Activated CD8-positive, alpha-beta T cell treated with anti-CD3 and anti-CD28 coated beads for 36 hours (primary cell): ENCODE measurements at regions not wholly inside any gene's neighbourhood (a gene's known extent, or its start where the extent isn't known, plus 50 kb on each side); places are given as distances from the start of the nearest gene placed in this dataset.
A peak's percentile ranks its signal among the peaks of the same experiment; 100 is the strongest.
"Not testable (repeated sequence)": the region's sequence is repeated elsewhere in the genome, so short reads cannot be mapped to it uniquely, and the experiment has no call there.

Experiments used
- ATAC-seq: fragments of 200-7000 bp; cut with Tn5 transposase; one replicate; pipeline ENCODE4 v1.10.0; 2021; ENCODE audit warnings: mild to moderate bottlenecking, moderate library complexity
- CTCF ChIA-PET: fragments of 350-600 bp; sonication (Branson Sonifier 250); formaldehyde crosslinking; loops from one replicate; lab custom pipeline; 2021; ENCODE audit warnings: antibody characterized with exemption; lab: Charles Lee
- POLR2A ChIA-PET: fragments of 350-600 bp; sonication (Branson Sonifier 250); formaldehyde crosslinking; loops from one replicate; lab custom pipeline; 2021; ENCODE audit warnings: antibody characterized with exemption; lab: Charles Lee
- DNase-seq: peaks from one replicate; pipeline ENCODE4 v3.0.0-alpha.2; 2020
- H3K27ac Mint-ChIP-seq: one replicate; pipeline ENCODE4 v1.8.0; 2021; ENCODE audit warnings: mild to moderate bottlenecking, mixed read lengths
- H3K27me3 Mint-ChIP-seq: one replicate; pipeline ENCODE4 v1.8.0; 2021; ENCODE audit warnings: mixed read lengths
- H3K36me3 Mint-ChIP-seq: one replicate; pipeline ENCODE4 v1.8.0; 2021; ENCODE audit warnings: low read depth, mixed read lengths
- H3K4me1 Mint-ChIP-seq: one replicate; pipeline ENCODE4 v1.8.0; 2021; ENCODE audit warnings: low read depth, mixed read lengths
- H3K4me3 Mint-ChIP-seq: one replicate; pipeline ENCODE4 v1.8.0; 2021; ENCODE audit warnings: mild to moderate bottlenecking, moderate library complexity, mixed read lengths
- H3K9me3 Mint-ChIP-seq: one replicate; pipeline ENCODE4 v1.8.0; 2021; ENCODE audit warnings: mixed read lengths
- intact Hi-C: fragments of 100-400 bp; cut with micrococcal nuclease; formaldehyde crosslinking; loops from one replicate; pipeline ENCODE4 v1.10.0; 2022
- TF ChIP-seq, protein P1 (sequence below): fragments of 200-600 bp; IDR thresholded peaks from one replicate; pipeline ENCODE4 v1.8.0; 2022; ENCODE audit warnings: antibody characterized with exemption, mild to moderate bottlenecking

DNA sequence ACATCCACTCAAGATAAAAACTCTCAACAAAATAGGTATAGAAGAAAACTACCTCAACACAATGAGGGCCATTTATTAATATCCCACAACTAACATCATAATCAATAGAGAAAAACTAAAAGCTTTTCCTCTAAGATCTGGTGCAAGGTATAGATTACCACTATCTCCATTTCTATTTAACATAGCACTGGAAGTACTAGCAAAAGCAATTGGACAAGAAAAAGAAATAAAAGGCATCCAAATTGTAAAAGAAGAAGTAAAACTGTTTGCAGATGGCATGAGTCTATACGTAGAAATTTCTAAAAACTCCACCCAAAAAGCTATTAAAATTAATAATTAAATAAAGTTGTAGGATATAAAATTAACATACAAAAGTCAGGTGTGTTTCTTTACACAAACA lies 230.8 kb upstream of the PRSS16 start:
- intact Hi-C loops: no loop called here
- CTCF ChIA-PET: no interaction called here
- H3K4me1 Mint-ChIP-seq: peaks cover 7% of the 10 kb centered on the region
- H3K36me3 Mint-ChIP-seq: peaks cover 2% of the 10 kb centered on the region
- H3K9me3 Mint-ChIP-seq: peaks cover 19% of the 10 kb centered on the region
- no peak overlapping the region for H3K27ac Mint-ChIP-seq
- no peak for ATAC-seq
- POLR2A ChIA-PET: no interaction called here
- no peak for DNase-seq
- no peak overlapping the region for H3K4me3 Mint-ChIP-seq
- H3K27me3 Mint-ChIP-seq: peaks cover 15% of the 10 kb centered on the region
- TF ChIP-seq, protein P1, sequence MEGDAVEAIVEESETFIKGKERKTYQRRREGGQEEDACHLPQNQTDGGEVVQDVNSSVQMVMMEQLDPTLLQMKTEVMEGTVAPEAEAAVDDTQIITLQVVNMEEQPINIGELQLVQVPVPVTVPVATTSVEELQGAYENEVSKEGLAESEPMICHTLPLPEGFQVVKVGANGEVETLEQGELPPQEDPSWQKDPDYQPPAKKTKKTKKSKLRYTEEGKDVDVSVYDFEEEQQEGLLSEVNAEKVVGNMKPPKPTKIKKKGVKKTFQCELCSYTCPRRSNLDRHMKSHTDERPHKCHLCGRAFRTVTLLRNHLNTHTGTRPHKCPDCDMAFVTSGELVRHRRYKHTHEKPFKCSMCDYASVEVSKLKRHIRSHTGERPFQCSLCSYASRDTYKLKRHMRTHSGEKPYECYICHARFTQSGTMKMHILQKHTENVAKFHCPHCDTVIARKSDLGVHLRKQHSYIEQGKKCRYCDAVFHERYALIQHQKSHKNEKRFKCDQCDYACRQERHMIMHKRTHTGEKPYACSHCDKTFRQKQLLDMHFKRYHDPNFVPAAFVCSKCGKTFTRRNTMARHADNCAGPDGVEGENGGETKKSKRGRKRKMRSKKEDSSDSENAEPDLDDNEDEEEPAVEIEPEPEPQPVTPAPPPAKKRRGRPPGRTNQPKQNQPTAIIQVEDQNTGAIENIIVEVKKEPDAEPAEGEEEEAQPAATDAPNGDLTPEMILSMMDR: no peak

DNA sequence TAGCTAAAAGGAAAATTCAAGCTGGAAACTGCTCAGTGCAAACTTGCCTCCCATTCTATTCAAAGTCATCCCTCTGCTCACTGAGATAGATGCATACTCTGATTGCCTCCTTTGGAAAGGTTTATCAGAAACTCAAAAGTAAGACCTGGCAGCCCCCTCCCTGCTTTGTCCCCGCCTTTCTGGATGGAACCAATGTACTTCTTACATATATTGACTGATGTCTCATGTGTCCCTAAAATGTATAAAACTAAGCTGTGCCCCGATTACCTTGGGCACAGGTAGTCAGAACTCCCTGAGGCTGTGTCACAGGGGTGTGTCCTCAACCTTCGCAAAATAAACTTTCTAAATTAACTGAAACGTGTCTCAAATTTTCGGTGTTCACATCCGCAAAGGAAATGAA lies 229.1 kb upstream of the PRSS16 start:
- H3K27ac Mint-ChIP-seq, CTCF ChIA-PET, H3K36me3 Mint-ChIP-seq, ATAC-seq, DNase-seq, POLR2A ChIA-PET, H3K4me3 Mint-ChIP-seq, H3K27me3 Mint-ChIP-seq, intact Hi-C loops, H3K4me1 Mint-ChIP-seq: not testable (repeated sequence)
- peaks cover 19% of the 10 kb centered on the region for H3K9me3 Mint-ChIP-seq

DNA sequence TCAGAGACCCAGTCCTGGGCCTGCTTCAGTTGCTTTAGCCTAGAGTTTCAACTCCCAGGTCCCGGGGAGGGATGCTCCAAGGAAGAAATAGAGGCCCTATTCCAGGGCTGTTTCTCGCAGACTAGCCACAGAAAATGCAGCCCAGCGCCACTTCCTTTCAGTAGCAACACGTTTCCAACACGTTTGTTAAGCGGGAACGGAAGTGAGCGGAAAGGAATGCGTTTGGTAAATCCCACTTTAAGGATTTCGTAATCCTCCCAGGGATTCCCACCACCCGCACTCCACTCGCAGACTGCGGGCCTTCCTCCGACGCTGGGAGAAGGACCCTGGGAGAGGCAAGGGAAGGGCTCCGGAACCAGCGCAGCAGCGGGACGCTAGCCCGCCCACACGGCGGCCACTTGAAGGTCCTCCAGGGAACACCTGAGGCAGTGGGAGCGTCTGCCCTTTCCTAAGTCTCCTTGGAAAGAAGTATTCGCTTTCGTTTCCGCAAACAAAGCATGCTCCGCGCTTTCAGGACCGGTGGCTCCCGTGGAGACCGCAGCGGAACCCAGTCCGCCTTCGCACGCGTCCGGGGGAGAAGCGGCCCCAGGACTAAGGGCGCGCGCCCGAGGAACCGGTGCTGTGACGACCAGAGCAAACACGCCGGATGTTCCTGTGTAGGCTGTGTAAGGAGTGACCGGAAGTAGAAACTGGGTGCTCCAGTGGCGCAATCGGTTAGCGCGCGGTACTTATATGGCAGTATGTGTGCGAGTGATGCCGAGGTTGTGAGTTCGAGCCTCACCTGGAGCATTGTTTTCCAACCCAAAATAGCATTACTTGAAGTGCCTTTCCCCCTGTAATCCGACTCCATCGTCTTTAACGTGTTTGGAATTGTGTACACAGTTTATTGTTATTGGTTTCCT lies 227.6 kb upstream of the PRSS16 start:
- ATAC-seq (peak; percentile 75), DNase-seq (peak; percentile 74)
- Mint-ChIP-seq H3K27ac (peak overlapping the region; percentile 41), H3K4me3 (peak overlapping the region; percentile 73), H3K36me3 (peaks cover 2% of the 10 kb centered on the region), H3K9me3 (peaks cover 17% of the 10 kb centered on the region), H3K4me1 (peaks cover 7% of the 10 kb centered on the region), H3K27me3 (peaks cover 13% of the 10 kb centered on the region)
- ChIA-PET POLR2A (no interaction called here), CTCF (no interaction called here)
- intact Hi-C loops: no loop called here
- TF ChIP-seq, protein P1: no peak

DNA sequence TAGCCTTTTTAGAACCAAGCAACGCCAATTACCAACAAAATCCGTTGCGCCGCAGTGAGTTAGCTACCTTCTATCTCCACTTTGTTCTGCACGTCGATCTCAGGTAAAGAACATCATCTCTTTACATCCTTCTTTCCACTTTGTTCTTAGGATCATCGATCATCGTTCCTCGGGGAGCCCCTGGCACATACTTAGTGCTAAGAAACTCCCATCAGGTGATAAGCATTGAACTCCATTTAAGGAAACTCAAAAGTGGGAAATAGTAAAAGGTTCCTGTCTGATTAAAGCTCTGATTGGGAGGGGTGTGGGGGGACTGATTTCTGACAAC lies 227.0 kb upstream of the PRSS16 start:
- DNase-seq (no peak), ATAC-seq (no peak)
- Mint-ChIP-seq H3K9me3 (peaks cover 17% of the 10 kb centered on the region), H3K36me3 (peaks cover 2% of the 10 kb centered on the region), H3K4me3 (peak overlapping the region; percentile 73), H3K4me1 (peaks cover 7% of the 10 kb centered on the region), H3K27ac (peak overlapping the region; percentile 41), H3K27me3 (peaks cover 15% of the 10 kb centered on the region)
- POLR2A ChIA-PET: no interaction called here
- TF ChIP-seq, protein P1: no peak
- intact Hi-C loops: no loop called here
- CTCF ChIA-PET: no interaction called here

DNA sequence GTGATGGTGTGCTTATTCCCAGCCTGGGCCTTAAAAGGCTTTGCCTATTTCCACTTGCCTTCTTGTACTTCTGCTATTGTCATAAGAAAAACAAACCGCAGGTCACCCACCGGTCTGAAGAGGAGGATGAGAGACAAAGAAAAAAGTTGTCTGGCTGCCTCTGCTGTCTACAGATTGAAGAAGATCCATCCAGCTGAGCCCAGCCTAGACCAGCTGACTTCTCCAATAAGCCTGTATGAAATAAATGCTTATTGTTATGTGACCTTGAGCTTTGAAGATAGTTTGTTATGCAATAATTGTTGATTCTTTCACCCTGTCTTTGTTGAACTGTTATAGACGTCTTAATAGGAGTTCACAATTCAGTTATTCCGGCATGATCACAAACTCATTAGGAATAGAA lies 223.8 kb upstream of the PRSS16 start:
- ChIA-PET POLR2A (no interaction called here), CTCF (interaction anchor here (1.1 kb wide), 1 partner anchor 10 kb away, joined by 3 read pairs; no protein-coding TSS in a partner anchor)
- TF ChIP-seq, protein P1: no peak
- Mint-ChIP-seq H3K36me3 (peaks cover 2% of the 10 kb centered on the region), H3K4me3 (no peak overlapping the region), H3K27me3 (peaks cover 28% of the 10 kb centered on the region), H3K4me1 (peaks cover 7% of the 10 kb centered on the region), H3K27ac (no peak overlapping the region), H3K9me3 (peaks cover 5% of the 10 kb centered on the region)
- DNase-seq (no peak), ATAC-seq (no peak)
- intact Hi-C loops: no loop called here
